ENCODE measurements at regions not wholly inside any gene's neighbourhood (a gene's known extent, or its start where the extent isn't known, plus 50 kb on each side); places are given as distances from the start of the nearest gene placed in this dataset.

- Mint-ChIP-seq H3K36me3 (no peaks in the 10 kb centered on the region), H3K27me3 (no peaks in the 10 kb centered on the region)
- no peak for DNase-seq
Measured at GRCh38 chr13:86378628-86379027, 579.4 kb upstream of the SLITRK6 start.

GRCh38 chr13:86383151-86383550 lies 583.9 kb upstream of the SLITRK6 start:
- no peak for DNase-seq
- Mint-ChIP-seq H3K27me3 (no peaks in the 10 kb centered on the region), H3K9me3 (peaks cover 2% of the 10 kb centered on the region), H3K36me3 (no peaks in the 10 kb centered on the region), H3K4me1 (no peaks in the 10 kb centered on the region), H3K27ac (no peak overlapping the region), H3K4me3 (no peak overlapping the region)
- CTCF ChIA-PET, result no interaction called here

More at GRCh38 chr13:86378628-86379027, 579.4 kb upstream of the SLITRK6 start:
- CTCF ChIA-PET, result no interaction called here
- no peak overlapping the region for H3K27ac Mint-ChIP-seq
- H3K9me3 Mint-ChIP-seq, result peaks cover 2% of the 10 kb centered on the region
- no peaks in the 10 kb centered on the region for H3K4me1 Mint-ChIP-seq
- no peak overlapping the region for H3K4me3 Mint-ChIP-seq

GRCh38 chr13:86383561-86383960 lies 584.3 kb upstream of the SLITRK6 start:
- Mint-ChIP-seq H3K27ac (no peak overlapping the region), H3K9me3 (peaks cover 2% of the 10 kb centered on the region), H3K27me3 (no peaks in the 10 kb centered on the region), H3K36me3 (no peaks in the 10 kb centered on the region), H3K4me3 (no peak overlapping the region), H3K4me1 (no peaks in the 10 kb centered on the region)
- DNase-seq, result no peak
- CTCF ChIA-PET, result no interaction called here

GRCh38 chr13:86397635-86398034 lies 598.4 kb upstream of the SLITRK6 start:
- CTCF ChIA-PET, result no interaction called here
- H3K4me3 Mint-ChIP-seq, result no peak overlapping the region
- no peaks in the 10 kb centered on the region for H3K36me3 Mint-ChIP-seq
- H3K27me3 Mint-ChIP-seq, result no peaks in the 10 kb centered on the region
- H3K9me3 Mint-ChIP-seq, result no peaks in the 10 kb centered on the region
- no peak for DNase-seq
- no peak overlapping the region for H3K27ac Mint-ChIP-seq
- H3K4me1 Mint-ChIP-seq, result no peaks in the 10 kb centered on the region

GRCh38 chr13:86399572-86399971 lies 600.4 kb upstream of the SLITRK6 start:
- no peak for DNase-seq
- no peaks in the 10 kb centered on the region for H3K27me3 Mint-ChIP-seq
- no peaks in the 10 kb centered on the region for H3K4me1 Mint-ChIP-seq
- H3K27ac Mint-ChIP-seq, result no peak overlapping the region
- no peaks in the 10 kb centered on the region for H3K36me3 Mint-ChIP-seq
- no peaks in the 10 kb centered on the region for H3K9me3 Mint-ChIP-seq
- CTCF ChIA-PET, result no interaction called here
- no peak overlapping the region for H3K4me3 Mint-ChIP-seq

- CTCF ChIA-PET, result no interaction called here
- DNase-seq, result no peak
- Mint-ChIP-seq H3K4me3 (no peak overlapping the region), H3K27me3 (no peaks in the 10 kb centered on the region), H3K27ac (no peak overlapping the region), H3K9me3 (no peaks in the 10 kb centered on the region), H3K36me3 (no peaks in the 10 kb centered on the region), H3K4me1 (no peaks in the 10 kb centered on the region)
Measured at GRCh38 chr13:86402500-86402899, 603.3 kb upstream of the SLITRK6 start.

- Mint-ChIP-seq H3K27ac (no peak overlapping the region), H3K4me1 (no peaks in the 10 kb centered on the region), H3K9me3 (peaks cover 2% of the 10 kb centered on the region), H3K36me3 (no peaks in the 10 kb centered on the region), H3K27me3 (no peaks in the 10 kb centered on the region), H3K4me3 (no peak overlapping the region)
- CTCF ChIA-PET, result no interaction called here
- DNase-seq, result no peak
Measured at GRCh38 chr13:86403181-86403580, 604.0 kb upstream of the SLITRK6 start.

- Mint-ChIP-seq H3K9me3 (peaks cover 8% of the 10 kb centered on the region), H3K27me3 (no peaks in the 10 kb centered on the region), H3K4me1 (no peaks in the 10 kb centered on the region), H3K36me3 (no peaks in the 10 kb centered on the region), H3K4me3 (no peak overlapping the region), H3K27ac (no peak overlapping the region)
- DNase-seq, result no peak
- CTCF ChIA-PET, result no interaction called here
Measured at GRCh38 chr13:86409466-86410241, 610.4 kb upstream of the SLITRK6 start.

- DNase-seq, result no peak
- CTCF ChIA-PET, result no interaction called here
- no peak overlapping the region for H3K27ac Mint-ChIP-seq
- H3K27me3 Mint-ChIP-seq, result no peaks in the 10 kb centered on the region
- no peaks in the 10 kb centered on the region for H3K36me3 Mint-ChIP-seq
- H3K9me3 Mint-ChIP-seq, result peaks cover 12% of the 10 kb centered on the region
- H3K4me3 Mint-ChIP-seq, result no peak overlapping the region
- H3K4me1 Mint-ChIP-seq, result no peaks in the 10 kb centered on the region
Measured at GRCh38 chr13:86425170-86425815, 626.1 kb upstream of the SLITRK6 start.

- Mint-ChIP-seq H3K9me3 (peaks cover 6% of the 10 kb centered on the region), H3K4me3 (no peak overlapping the region), H3K27ac (no peak overlapping the region), H3K4me1 (no peaks in the 10 kb centered on the region), H3K36me3 (no peaks in the 10 kb centered on the region), H3K27me3 (no peaks in the 10 kb centered on the region)
- DNase-seq, result no peak
- CTCF ChIA-PET, result no interaction called here
Measured at GRCh38 chr13:86426437-86426836, 627.2 kb upstream of the SLITRK6 start.

- no peak overlapping the region for H3K4me3 Mint-ChIP-seq
- H3K27ac Mint-ChIP-seq, result no peak overlapping the region
- no peak for DNase-seq
- H3K4me1 Mint-ChIP-seq, result no peaks in the 10 kb centered on the region
- CTCF ChIA-PET, result no interaction called here
- H3K9me3 Mint-ChIP-seq, result peaks cover 12% of the 10 kb centered on the region
- H3K36me3 Mint-ChIP-seq, result no peaks in the 10 kb centered on the region
- no peaks in the 10 kb centered on the region for H3K27me3 Mint-ChIP-seq
Measured at GRCh38 chr13:86429756-86430155, 630.5 kb upstream of the SLITRK6 start.

GRCh38 chr13:86438034-86438433 lies 638.8 kb upstream of the SLITRK6 start:
- no peak overlapping the region for H3K4me3 Mint-ChIP-seq
- no peaks in the 10 kb centered on the region for H3K36me3 Mint-ChIP-seq
- no peak overlapping the region for H3K27ac Mint-ChIP-seq
- H3K4me1 Mint-ChIP-seq, result no peaks in the 10 kb centered on the region
- H3K9me3 Mint-ChIP-seq, result peaks cover 6% of the 10 kb centered on the region
- CTCF ChIA-PET, result no interaction called here
- no peaks in the 10 kb centered on the region for H3K27me3 Mint-ChIP-seq
- DNase-seq, result no peak

GRCh38 chr13:86445206-86445605 lies 646.0 kb upstream of the SLITRK6 start:
- no peak for DNase-seq
- Mint-ChIP-seq H3K27ac (no peak overlapping the region), H3K4me1 (no peaks in the 10 kb centered on the region), H3K36me3 (no peaks in the 10 kb centered on the region), H3K4me3 (no peak overlapping the region), H3K27me3 (no peaks in the 10 kb centered on the region), H3K9me3 (peaks cover 7% of the 10 kb centered on the region)
- CTCF ChIA-PET, result no interaction called here

- Mint-ChIP-seq H3K27me3 (no peaks in the 10 kb centered on the region), H3K9me3 (peaks cover 7% of the 10 kb centered on the region), H3K36me3 (no peaks in the 10 kb centered on the region), H3K27ac (no peak overlapping the region), H3K4me1 (no peaks in the 10 kb centered on the region), H3K4me3 (no peak overlapping the region)
- DNase-seq, result no peak
- CTCF ChIA-PET, result no interaction called here
Measured at GRCh38 chr13:86445672-86446071, 646.5 kb upstream of the SLITRK6 start.

GRCh38 chr13:86446311-86446710 lies 647.1 kb upstream of the SLITRK6 start:
- Mint-ChIP-seq H3K4me3 (no peak overlapping the region), H3K36me3 (no peaks in the 10 kb centered on the region), H3K27me3 (no peaks in the 10 kb centered on the region), H3K27ac (no peak overlapping the region), H3K9me3 (peaks cover 7% of the 10 kb centered on the region), H3K4me1 (no peaks in the 10 kb centered on the region)
- DNase-seq, result no peak
- CTCF ChIA-PET, result no interaction called here
